Activated CD4-positive, alpha-beta T cell treated with anti-CD3 and anti-CD28 coated beads, Interleukin-2, Interleukin-4, amounts not matched to agents 100 ng/mL and 50 ng/mL, durations not matched to agents 16 hours and 8 hours (primary cell): ENCODE measurements at regions not wholly inside any gene's neighbourhood (a gene's known extent, or its start where the extent isn't known, plus 50 kb on each side); places are given as distances from the start of the nearest gene placed in this dataset.

Source experiments
- DNase-seq: peaks from one replicate; pipeline ENCODE4 v3.0.0-alpha.2; 2020; ENCODE audit warnings: low spot score

DNA sequence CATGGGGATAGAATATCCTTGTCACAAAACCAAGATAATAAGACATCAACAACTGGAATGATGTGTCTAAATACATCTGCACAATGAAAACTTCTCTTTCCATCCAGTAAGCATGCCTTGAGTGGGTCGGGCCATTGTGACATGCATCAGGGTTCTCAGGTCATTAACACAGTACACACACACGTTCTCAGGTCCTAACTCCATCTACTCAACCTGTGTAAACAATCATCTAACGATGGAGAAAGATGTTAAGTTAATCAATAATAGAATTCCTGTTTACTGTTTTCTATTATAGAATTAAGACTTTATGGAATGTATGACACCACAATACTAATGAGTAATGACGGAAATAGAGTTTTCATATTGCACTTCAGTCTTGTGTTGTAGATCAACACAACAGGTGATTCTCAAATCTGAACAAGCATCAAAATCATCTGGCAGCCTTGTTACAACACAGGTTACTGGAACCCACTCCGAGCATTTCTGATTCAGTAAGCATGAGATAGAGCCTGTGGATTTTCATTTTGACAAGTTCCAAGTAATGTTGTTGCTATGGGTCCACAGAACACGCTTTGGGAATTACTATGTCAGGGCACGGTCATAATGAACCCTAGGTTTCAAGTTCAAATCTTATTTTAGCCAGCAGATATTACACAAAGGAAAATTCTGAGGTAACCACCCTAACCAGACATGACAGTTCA is 315.8 kb upstream of the TEX13C start:
- peak; percentile 55 for DNase-seq

DNA sequence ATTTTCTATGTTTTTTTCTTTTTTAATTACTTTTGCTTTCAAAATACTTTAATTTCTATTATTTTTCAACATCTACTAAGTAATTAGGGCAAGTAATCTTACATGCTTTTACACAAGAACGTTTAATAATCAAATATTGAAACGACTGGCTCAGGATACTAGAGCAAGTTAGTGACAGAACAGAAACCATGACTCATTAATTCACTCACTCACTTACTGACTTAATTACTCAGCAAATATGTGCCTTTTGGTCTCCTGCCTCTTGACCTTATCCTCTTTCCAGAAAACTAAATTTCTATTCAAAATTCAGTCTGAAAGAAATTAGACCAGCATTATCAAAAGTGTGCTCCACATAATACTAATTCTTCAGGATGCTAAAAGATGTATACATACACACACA is 314.9 kb upstream of the TEX13C start:
- DNase-seq, result peak; percentile 11

DNA sequence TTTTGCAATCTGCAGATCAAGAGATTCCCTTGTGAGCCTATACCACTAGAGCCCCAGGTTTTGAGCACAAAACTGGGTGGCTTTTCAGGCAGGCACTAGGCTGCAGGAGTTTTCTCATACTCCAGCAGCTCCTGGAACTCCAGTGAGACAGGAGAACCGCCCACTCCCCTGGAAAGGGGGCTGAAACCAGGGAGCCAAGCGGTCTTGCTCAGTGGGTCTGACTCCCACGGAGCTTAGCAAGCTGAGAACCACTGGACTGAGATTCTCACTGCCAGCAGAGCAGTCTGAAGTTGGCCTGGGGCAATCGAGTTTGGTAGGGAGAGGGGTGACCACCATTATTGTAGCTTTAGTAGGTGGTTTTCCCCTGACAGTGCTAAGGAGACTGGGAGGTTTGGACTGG is 313.8 kb upstream of the TEX13C start:
- no peak for DNase-seq

DNA sequence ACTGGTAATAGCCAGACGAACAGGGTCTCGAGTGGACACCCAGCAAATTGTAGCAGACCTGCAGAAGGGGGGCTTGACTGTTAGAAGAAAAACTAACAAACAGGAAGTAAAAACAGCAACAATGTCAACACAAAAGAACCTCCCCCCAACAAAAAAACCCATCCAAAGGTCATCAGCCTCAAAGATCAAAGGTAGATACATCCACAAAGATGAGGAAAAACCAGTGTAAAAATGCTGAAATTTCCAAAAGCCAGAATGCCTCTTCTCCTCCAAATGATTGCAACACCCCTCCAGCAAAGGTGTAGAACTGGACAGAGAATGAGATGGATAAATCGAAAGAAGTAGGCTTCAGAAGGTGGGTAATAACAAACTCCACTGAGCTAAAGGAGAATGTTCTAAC is 313.0 kb upstream of the TEX13C start:
- no peak for DNase-seq

DNA sequence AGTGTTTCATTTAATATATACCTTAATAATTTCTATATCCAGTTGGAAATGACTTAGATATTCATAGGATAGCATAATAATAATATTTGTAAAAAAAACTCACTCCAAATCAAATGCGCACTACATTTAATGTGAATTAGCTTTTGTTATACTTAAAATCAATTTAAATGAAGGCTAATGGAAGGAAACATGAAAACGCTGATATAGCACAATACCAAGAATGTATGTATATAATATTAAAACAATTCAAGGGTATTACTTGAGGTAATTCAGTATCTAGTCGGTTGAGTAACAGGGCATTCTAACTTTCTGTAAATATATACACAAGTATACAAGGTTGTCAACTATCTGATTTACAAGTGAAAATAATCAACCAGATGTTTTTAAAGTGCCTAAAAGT is 307.1 kb upstream of the TEX13C start:
- no peak for DNase-seq

DNA sequence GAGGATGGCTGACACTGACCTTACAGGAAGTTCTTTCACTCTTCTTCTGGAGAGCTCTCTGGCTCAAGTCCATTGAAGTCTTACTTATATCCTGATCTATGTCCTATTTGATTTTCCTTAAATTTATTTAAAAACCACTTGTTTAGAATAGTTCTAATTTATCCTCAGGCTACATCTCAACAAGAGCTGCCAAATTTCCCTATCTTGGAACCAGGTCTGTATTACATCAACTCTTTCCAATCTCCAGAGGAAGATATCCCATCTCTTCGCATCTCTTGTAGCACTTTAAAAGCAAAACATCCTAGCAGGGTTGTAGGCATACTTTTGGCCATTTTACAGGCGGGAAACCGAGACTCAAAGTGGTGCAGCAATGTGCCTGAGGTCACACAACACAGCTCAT is 290.5 kb upstream of the TEX13C start:
- no peak for DNase-seq
